Lower lobe of right lung (tissue), 2 donors: ENCODE measurements at regions not wholly inside any gene's neighbourhood (a gene's known extent, or its start where the extent isn't known, plus 50 kb on each side); places are given as distances from the start of the nearest gene placed in this dataset.

Experiments used
- ATAC-seq, 2 donors: fragments of 200-7000 bp; cut with Tn5 transposase; one replicate each; pipeline ENCODE4 v1.9.1; 2020 to 2022; ENCODE audit warnings: mild to moderate bottlenecking in 2 of 2, moderate library complexity in 2 of 2
- DNase-seq: peaks from one replicate; pipeline ENCODE4 v3.0.0-alpha.2; 2020
- H3K27ac ChIP-seq: fragments of 200-600 bp; one replicate; pipeline ENCODE4 v1.8.0; 2022
- H3K27me3 ChIP-seq: fragments of 200-600 bp; one replicate; pipeline ENCODE4 v1.8.0; 2022; ENCODE audit warnings: low read depth
- H3K36me3 ChIP-seq: fragments of 200-600 bp; one replicate; pipeline ENCODE4 v1.8.0; 2022; ENCODE audit warnings: mild to moderate bottlenecking
- H3K4me1 ChIP-seq: fragments of 200-600 bp; one replicate; pipeline ENCODE4 v1.8.0; 2022
- H3K4me3 ChIP-seq: fragments of 200-600 bp; one replicate; pipeline ENCODE4 v1.8.0; 2022; ENCODE audit warnings: mild to moderate bottlenecking
- H3K9me3 ChIP-seq: fragments of 200-600 bp; one replicate; pipeline ENCODE4 v1.8.0; 2022
- CTCF ChIP-seq: fragments of 200-600 bp; IDR thresholded peaks from one replicate; pipeline ENCODE4 v1.8.0; 2022; ENCODE audit warnings: antibody characterized with exemption, mild to moderate bottlenecking
- intact Hi-C: fragments of 100-400 bp; cut with DNase I; formaldehyde crosslinking; loops from one replicate; pipeline ENCODE4 v1.11.0; 2022
- donor health status: DM: no; HTN: yes; CAD: no; lungs with severe emphysema.

- Histone ChIP-seq H3K36me3 (no peaks in the 10 kb centered on the region), H3K27me3 (no peaks in the 10 kb centered on the region), H3K27ac (no peak overlapping the region), H3K9me3 (no peaks in the 10 kb centered on the region), H3K4me1 (no peaks in the 10 kb centered on the region), H3K4me3 (no peak overlapping the region)
- intact Hi-C loops = no loop called here
- no peak for ATAC-seq
- TF ChIP-seq CTCF = no peak
- no peak for DNase-seq
These were observed 286.2 kb downstream of the DHX35 start for GRCh38 chr20:39248171-39248861.

- TF ChIP-seq CTCF = no peak
- H3K9me3 ChIP-seq = no peaks in the 10 kb centered on the region
- no peaks in the 10 kb centered on the region for H3K36me3 ChIP-seq
- no peaks in the 10 kb centered on the region for H3K4me1 ChIP-seq
- no peak for ATAC-seq
- no peak overlapping the region for H3K4me3 ChIP-seq
- H3K27me3 ChIP-seq = no peaks in the 10 kb centered on the region
- DNase-seq = no peak
- no peak overlapping the region for H3K27ac ChIP-seq
- intact Hi-C loops = no loop called here
These were observed 284.3 kb downstream of the DHX35 start for GRCh38 chr20:39246436-39246835.

GRCh38 chr20:39245685-39246311 is 283.7 kb downstream of the DHX35 start:
- Histone ChIP-seq H3K27me3 (no peaks in the 10 kb centered on the region), H3K27ac (no peak overlapping the region), H3K36me3 (no peaks in the 10 kb centered on the region), H3K4me3 (no peak overlapping the region), H3K4me1 (no peaks in the 10 kb centered on the region), H3K9me3 (no peaks in the 10 kb centered on the region)
- no peak for ATAC-seq
- intact Hi-C loops = no loop called here
- no peak for TF ChIP-seq CTCF
- DNase-seq = no peak

- DNase-seq = no peak
- Histone ChIP-seq H3K36me3 (no peaks in the 10 kb centered on the region), H3K4me1 (no peaks in the 10 kb centered on the region), H3K27me3 (no peaks in the 10 kb centered on the region), H3K4me3 (no peak overlapping the region), H3K27ac (no peak overlapping the region), H3K9me3 (no peaks in the 10 kb centered on the region)
- intact Hi-C loops = no loop called here
- ATAC-seq = no peak
- TF ChIP-seq CTCF = no peak
These were observed 281.8 kb downstream of the DHX35 start for GRCh38 chr20:39243962-39244361.

- no peak overlapping the region for H3K4me3 ChIP-seq
- no peaks in the 10 kb centered on the region for H3K9me3 ChIP-seq
- ATAC-seq (no peak), DNase-seq (no peak)
- intact Hi-C loops = no loop called here
- no peak overlapping the region for H3K27ac ChIP-seq
- H3K4me1 ChIP-seq = no peaks in the 10 kb centered on the region
- no peak for TF ChIP-seq CTCF
- no peaks in the 10 kb centered on the region for H3K27me3 ChIP-seq
- H3K36me3 ChIP-seq = no peaks in the 10 kb centered on the region
These were observed 280.5 kb downstream of the DHX35 start for GRCh38 chr20:39242614-39243013.
